Erythroblast (primary cell): ENCODE measurements at regions not wholly inside any gene's neighbourhood (a gene's known extent, or its start where the extent isn't known, plus 50 kb on each side); places are given as distances from the start of the nearest gene placed in this dataset.

Experiments
- GATA1 ChIP-seq: IDR thresholded peaks from 2 replicates; pipeline ENCODE4 v1.6.1; 2011; ENCODE audit warnings: low read depth, mild to moderate bottlenecking, control low read depth, low read length, moderate library complexity
- POLR2A ChIP-seq: IDR thresholded peaks from 2 replicates; pipeline ENCODE4 v1.6.1; 2011; ENCODE audit warnings: mild to moderate bottlenecking, low read length

GRCh38 chr2:150230004-150230403 lies 257.5 kb downstream of the RND3 start:
- TF ChIP-seq POLR2A (no peak), GATA1 (no peak)
